SHP77 (cell line): ENCODE measurements at regions not wholly inside any gene's neighbourhood (a gene's known extent, or its start where the extent isn't known, plus 50 kb on each side); places are given as distances from the start of the nearest gene placed in this dataset.
A peak's percentile ranks its signal among the peaks of the same experiment; 100 is the strongest.

Source experiments
- DNase-seq, 2 experiments: peaks; one replicate each; lab custom pipeline; 2025; lab: John Stamatoyannopoulos, UW

- no peak for DNase-seq
These were observed 915.7 kb upstream of the PCDH9 start for GRCh38 chr13:68145852-68146251.

GRCh38 chr13:68128297-68128915, 898.3 kb upstream of the PCDH9 start:
- DNase-seq = no peak

- no peak for DNase-seq
These were observed 894.9 kb upstream of the PCDH9 start for GRCh38 chr13:68125087-68125480.

- no peak for DNase-seq
These were observed 894.4 kb upstream of the PCDH9 start for GRCh38 chr13:68124437-68125086.

GRCh38 chr13:68110178-68110768, 880.1 kb upstream of the PCDH9 start:
- DNase-seq = no peak

GRCh38 chr13:68107667-68108066, 877.5 kb upstream of the PCDH9 start:
- no peak for DNase-seq

GRCh38 chr13:68099631-68100030, 869.5 kb upstream of the PCDH9 start:
- DNase-seq = no peak

- no peak for DNase-seq
These were observed 850.9 kb upstream of the PCDH9 start for GRCh38 chr13:68081061-68081460.

GRCh38 chr13:68078874-68079273, 848.7 kb upstream of the PCDH9 start:
- DNase-seq = no peak

- no peak for DNase-seq
These were observed 848.3 kb upstream of the PCDH9 start for GRCh38 chr13:68078469-68078868.

GRCh38 chr13:68076046-68076445, 845.9 kb upstream of the PCDH9 start:
- no peak for DNase-seq

GRCh38 chr13:68066879-68067513, 836.9 kb upstream of the PCDH9 start:
- no peak for DNase-seq

GRCh38 chr13:68064001-68064770, 834.0 kb upstream of the PCDH9 start:
- no peak for DNase-seq

GRCh38 chr13:68063181-68063580, 833.0 kb upstream of the PCDH9 start:
- no peak for DNase-seq

- DNase-seq = no peak
These were observed 827.7 kb upstream of the PCDH9 start for GRCh38 chr13:68057836-68058235.

- peak in 1 of 2 experiments; percentile 2 for DNase-seq
These were observed 826.9 kb upstream of the PCDH9 start for GRCh38 chr13:68056816-68057710.

- no peak for DNase-seq
These were observed 821.8 kb upstream of the PCDH9 start for GRCh38 chr13:68051910-68052309.

- no peak for DNase-seq
These were observed 820.6 kb upstream of the PCDH9 start for GRCh38 chr13:68050761-68051160.

- no peak for DNase-seq
These were observed 818.7 kb upstream of the PCDH9 start for GRCh38 chr13:68048802-68049359.

- no peak for DNase-seq
These were observed 817.8 kb upstream of the PCDH9 start for GRCh38 chr13:68047889-68048288.

GRCh38 chr13:68046903-68047302, 816.8 kb upstream of the PCDH9 start:
- DNase-seq = no peak
